ENCODE measurements at regions not wholly inside any gene's neighbourhood (a gene's known extent, or its start where the extent isn't known, plus 50 kb on each side); places are given as distances from the start of the nearest gene placed in this dataset.
"Not testable (repeated sequence)": the region's sequence is repeated elsewhere in the genome, so short reads cannot be mapped to it uniquely, and the experiment has no call there.

DNA sequence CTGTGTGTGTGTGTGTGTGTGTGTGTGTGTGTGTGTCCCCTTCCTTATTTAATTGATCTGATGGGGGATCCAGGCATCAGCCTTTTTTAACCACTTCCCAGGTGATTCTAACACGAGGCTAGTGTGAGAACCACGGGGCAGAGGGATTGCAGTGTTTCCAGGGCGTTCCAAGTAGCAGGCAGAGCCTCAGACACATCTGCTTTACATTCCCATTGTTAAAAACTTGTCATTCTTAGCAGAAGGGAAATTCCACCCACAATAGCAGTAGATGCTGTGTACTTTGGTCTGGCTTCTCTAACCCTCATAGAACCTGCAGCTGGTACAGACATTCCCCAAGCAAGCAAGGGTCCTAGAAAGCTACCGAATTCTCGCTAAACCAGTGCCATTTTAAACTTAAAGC, 81.9 kb upstream of the SLC30A5 start:
- Histone ChIP-seq H4K20me1 (ENCODE audit: insufficient read depth, low read length) (no peaks in the 10 kb centered on the region), H3K4me2 (ENCODE audit: insufficient read depth, low read length) (no peak overlapping the region), H3K4me1 (ENCODE audit: insufficient read depth, low read length) (no peaks in the 10 kb centered on the region), H3K9ac (ENCODE audit: low read depth, low read length) (no peak overlapping the region), H3K79me2 (ENCODE audit: insufficient read depth, low read length) (no peaks in the 10 kb centered on the region), H3K27ac (ENCODE audit: low read length) (no peak overlapping the region), H3K27me3 (ENCODE audit: insufficient read depth, low read length, poor library complexity) (no peaks in the 10 kb centered on the region), H3K36me3 (ENCODE audit: insufficient read depth, low read length) (no peaks in the 10 kb centered on the region), H3K4me3 (ENCODE audit: low read depth in 1 of 2, low read length in 2 of 2) (no peak overlapping the region), H2AFZ (ENCODE audit: low read depth, low read length) (no peak overlapping the region), H3K9me3 (ENCODE audit: insufficient read depth, low read length, severe bottlenecking) (no peaks in the 10 kb centered on the region)
- no peak for ATAC-seq (ENCODE audit: insufficient read depth, low read depth)
- TF ChIP-seq, protein P1, sequence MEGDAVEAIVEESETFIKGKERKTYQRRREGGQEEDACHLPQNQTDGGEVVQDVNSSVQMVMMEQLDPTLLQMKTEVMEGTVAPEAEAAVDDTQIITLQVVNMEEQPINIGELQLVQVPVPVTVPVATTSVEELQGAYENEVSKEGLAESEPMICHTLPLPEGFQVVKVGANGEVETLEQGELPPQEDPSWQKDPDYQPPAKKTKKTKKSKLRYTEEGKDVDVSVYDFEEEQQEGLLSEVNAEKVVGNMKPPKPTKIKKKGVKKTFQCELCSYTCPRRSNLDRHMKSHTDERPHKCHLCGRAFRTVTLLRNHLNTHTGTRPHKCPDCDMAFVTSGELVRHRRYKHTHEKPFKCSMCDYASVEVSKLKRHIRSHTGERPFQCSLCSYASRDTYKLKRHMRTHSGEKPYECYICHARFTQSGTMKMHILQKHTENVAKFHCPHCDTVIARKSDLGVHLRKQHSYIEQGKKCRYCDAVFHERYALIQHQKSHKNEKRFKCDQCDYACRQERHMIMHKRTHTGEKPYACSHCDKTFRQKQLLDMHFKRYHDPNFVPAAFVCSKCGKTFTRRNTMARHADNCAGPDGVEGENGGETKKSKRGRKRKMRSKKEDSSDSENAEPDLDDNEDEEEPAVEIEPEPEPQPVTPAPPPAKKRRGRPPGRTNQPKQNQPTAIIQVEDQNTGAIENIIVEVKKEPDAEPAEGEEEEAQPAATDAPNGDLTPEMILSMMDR (IDR thresholded peaks at IDR 0.05; ENCODE audit: borderline replicate concordance, extremely low read depth, low read length, poor library complexity, severe bottlenecking) = no peak
- TF ChIP-seq EZH2 (IDR thresholded peaks at IDR 0.05; ENCODE audit: borderline replicate concordance, low read depth, low read length, severe bottlenecking) = no peak
- DNase-seq = no peak

DNA sequence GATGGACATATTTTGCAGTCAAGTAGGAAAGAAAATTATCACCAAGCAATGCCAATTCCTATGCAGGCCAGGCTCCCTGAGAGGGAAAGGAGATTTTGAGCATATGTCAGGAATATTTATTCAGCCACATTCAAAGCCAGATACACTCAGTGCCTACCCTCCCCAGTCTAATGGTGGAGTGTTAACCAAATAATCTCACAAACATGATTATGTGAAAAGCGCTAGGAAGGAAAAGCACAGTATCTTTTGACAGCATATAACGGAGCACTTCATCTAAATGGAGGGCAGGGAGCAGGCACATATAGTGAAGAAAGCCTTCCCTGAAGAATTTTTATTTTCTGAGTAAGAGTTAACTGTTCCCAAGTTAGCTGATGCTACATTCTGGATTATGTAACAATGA, 80.3 kb upstream of the SLC30A5 start:
- no peak overlapping the region for H3K4me2 ChIP-seq (ENCODE audit: insufficient read depth, low read length)
- H3K36me3 ChIP-seq (ENCODE audit: insufficient read depth, low read length) = no peaks in the 10 kb centered on the region
- H3K9me3 ChIP-seq (ENCODE audit: insufficient read depth, low read length, severe bottlenecking) = no peaks in the 10 kb centered on the region
- no peak overlapping the region for H2AFZ ChIP-seq (ENCODE audit: low read depth, low read length)
- H3K4me1 ChIP-seq (ENCODE audit: insufficient read depth, low read length) = no peaks in the 10 kb centered on the region
- no peaks in the 10 kb centered on the region for H3K27me3 ChIP-seq (ENCODE audit: insufficient read depth, low read length, poor library complexity)
- no peak for DNase-seq
- no peak for ATAC-seq (ENCODE audit: insufficient read depth, low read depth)
- H4K20me1 ChIP-seq (ENCODE audit: insufficient read depth, low read length) = no peaks in the 10 kb centered on the region
- no peak overlapping the region for H3K4me3 ChIP-seq (ENCODE audit: low read depth in 1 of 2, low read length in 2 of 2)
- H3K79me2 ChIP-seq (ENCODE audit: insufficient read depth, low read length) = no peaks in the 10 kb centered on the region
- TF ChIP-seq EZH2 (IDR thresholded peaks at IDR 0.05; ENCODE audit: borderline replicate concordance, low read depth, low read length, severe bottlenecking) = no peak
- TF ChIP-seq, protein P1 (IDR thresholded peaks at IDR 0.05; ENCODE audit: borderline replicate concordance, extremely low read depth, low read length, poor library complexity, severe bottlenecking) = no peak
- no peak overlapping the region for H3K27ac ChIP-seq (ENCODE audit: low read length)
- H3K9ac ChIP-seq (ENCODE audit: low read depth, low read length) = no peak overlapping the region

DNA sequence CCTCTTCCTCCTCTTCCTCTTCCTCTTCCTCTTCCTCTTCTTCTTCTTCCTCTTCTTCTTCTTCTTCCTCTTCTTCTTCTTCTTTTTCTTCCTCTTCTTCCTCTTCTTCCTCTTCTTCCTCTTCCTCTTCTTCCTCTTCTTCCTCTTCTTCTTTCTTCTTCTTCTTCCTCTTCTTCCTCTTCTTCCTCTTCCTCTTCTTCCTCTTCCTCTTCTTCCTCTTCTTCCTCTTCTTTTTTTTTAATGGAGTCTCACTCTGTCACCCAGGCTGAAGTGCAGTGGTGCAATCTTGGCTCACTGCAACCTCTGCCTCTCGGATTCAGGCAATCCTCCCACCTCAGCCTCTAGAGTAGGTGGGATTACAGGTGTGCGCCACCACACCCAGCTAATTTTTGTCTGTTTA, 79.8 kb upstream of the SLC30A5 start:
- H4K20me1 ChIP-seq (ENCODE audit: insufficient read depth, low read length); H3K27me3 ChIP-seq (ENCODE audit: insufficient read depth, low read length, poor library complexity); H3K9ac ChIP-seq (ENCODE audit: low read depth, low read length); H3K27ac ChIP-seq (ENCODE audit: low read length); DNase-seq; H3K36me3 ChIP-seq (ENCODE audit: insufficient read depth, low read length); ATAC-seq (ENCODE audit: insufficient read depth, low read depth); H3K4me3 ChIP-seq (ENCODE audit: low read depth in 1 of 2, low read length in 2 of 2); H3K4me2 ChIP-seq (ENCODE audit: insufficient read depth, low read length); H2AFZ ChIP-seq (ENCODE audit: low read depth, low read length); H3K9me3 ChIP-seq (ENCODE audit: insufficient read depth, low read length, severe bottlenecking); H3K79me2 ChIP-seq (ENCODE audit: insufficient read depth, low read length); H3K4me1 ChIP-seq (ENCODE audit: insufficient read depth, low read length): not testable (repeated sequence)

DNA sequence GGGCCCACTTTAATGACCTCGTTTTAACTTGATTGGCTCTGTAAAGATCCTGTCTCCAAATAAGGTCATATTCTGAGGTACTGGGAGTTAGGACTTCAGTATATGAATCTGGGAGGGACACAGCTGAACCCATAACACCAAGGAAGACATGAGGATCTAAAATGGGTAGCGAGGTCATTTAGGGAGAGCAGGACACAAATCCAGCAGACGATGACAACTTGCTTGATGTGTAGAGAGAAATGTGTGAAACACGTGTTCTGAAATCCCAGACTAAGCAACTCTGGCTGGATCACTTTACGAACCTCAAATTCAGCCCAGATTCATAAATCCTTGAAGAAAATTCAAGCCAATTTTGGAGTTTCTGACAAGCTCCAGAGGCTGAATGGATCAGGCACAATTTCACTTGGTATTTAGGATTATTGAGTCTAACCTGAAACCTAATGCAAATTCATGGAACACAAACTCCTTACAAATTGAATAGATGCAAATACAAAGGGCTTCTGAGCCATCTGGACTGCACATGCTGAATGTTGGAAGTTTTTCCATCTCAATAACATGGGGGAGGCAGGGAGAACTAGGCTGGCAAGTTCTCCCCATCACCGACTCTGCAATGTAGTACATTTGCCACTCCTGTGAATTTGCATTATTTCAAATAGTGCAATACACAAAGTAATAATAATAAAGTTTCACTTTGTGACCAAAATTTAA, 74.0 kb upstream of the SLC30A5 start:
- no peaks in the 10 kb centered on the region for H4K20me1 ChIP-seq (ENCODE audit: insufficient read depth, low read length)
- no peak overlapping the region for H3K9ac ChIP-seq (ENCODE audit: low read depth, low read length)
- no peaks in the 10 kb centered on the region for H3K36me3 ChIP-seq (ENCODE audit: insufficient read depth, low read length)
- H3K79me2 ChIP-seq (ENCODE audit: insufficient read depth, low read length) = no peaks in the 10 kb centered on the region
- H3K27me3 ChIP-seq (ENCODE audit: insufficient read depth, low read length, poor library complexity) = no peaks in the 10 kb centered on the region
- H3K4me3 ChIP-seq (ENCODE audit: low read depth in 1 of 2, low read length in 2 of 2) = no peak overlapping the region
- no peak overlapping the region for H3K4me2 ChIP-seq (ENCODE audit: insufficient read depth, low read length)
- TF ChIP-seq, protein P1 (IDR thresholded peaks at IDR 0.05; ENCODE audit: borderline replicate concordance, extremely low read depth, low read length, poor library complexity, severe bottlenecking) = no peak
- no peak for TF ChIP-seq EZH2 (IDR thresholded peaks at IDR 0.05; ENCODE audit: borderline replicate concordance, low read depth, low read length, severe bottlenecking)
- DNase-seq (no peak), ATAC-seq (ENCODE audit: insufficient read depth, low read depth) (no peak)
- H3K4me1 ChIP-seq (ENCODE audit: insufficient read depth, low read length) = no peaks in the 10 kb centered on the region
- H3K9me3 ChIP-seq (ENCODE audit: insufficient read depth, low read length, severe bottlenecking) = no peaks in the 10 kb centered on the region
- no peak overlapping the region for H2AFZ ChIP-seq (ENCODE audit: low read depth, low read length)
- H3K27ac ChIP-seq (ENCODE audit: low read length) = no peak overlapping the region

Measured in DND-41 (cell line).